Mesendoderm (in vitro differentiated cells): ENCODE measurements at regions not wholly inside any gene's neighbourhood (a gene's known extent, or its start where the extent isn't known, plus 50 kb on each side); places are given as distances from the start of the nearest gene placed in this dataset.
"Not testable (repeated sequence)": the region's sequence is repeated elsewhere in the genome, so short reads cannot be mapped to it uniquely, and the experiment has no call there.

ENCODE experiments used
- DNase-seq: peaks from one replicate; pipeline ENCODE4 v3.0.0; 2013
- H2AK5ac ChIP-seq: 2 replicates; pipeline ENCODE4 v1.6.1; 2013; ENCODE audit warnings: low read length, inconsistent platforms
- H2BK120ac ChIP-seq: 2 replicates; pipeline ENCODE4 v1.6.1; 2013; ENCODE audit warnings: low read depth, mild to moderate bottlenecking, low read length, moderate library complexity, mixed read lengths
- H2BK15ac ChIP-seq: replicated peaks from 2 replicates; pipeline ENCODE4 v1.6.1; 2013; ENCODE audit warnings: low read depth, mild to moderate bottlenecking, moderate library complexity
- H2BK5ac ChIP-seq: 2 replicates; pipeline ENCODE4 v1.6.1; 2013; ENCODE audit warnings: low read length, inconsistent platforms
- H3K18ac ChIP-seq: 2 replicates; pipeline ENCODE4 v1.6.1; 2013; ENCODE audit warnings: mild to moderate bottlenecking, low read length, mixed read lengths
- H3K23ac ChIP-seq: one replicate; pipeline ENCODE4 v1.6.1; 2013; ENCODE audit warnings: low read length
- H3K27ac ChIP-seq: 2 replicates; pipeline ENCODE4 v1.5.1; 2013; ENCODE audit warnings: low read depth, mild to moderate bottlenecking, inconsistent platforms, low read length, moderate library complexity
- H3K27me3 ChIP-seq: 2 replicates; pipeline ENCODE4 v1.6.1; 2013; ENCODE audit warnings: low read length, control low read depth, mild to moderate bottlenecking, inconsistent platforms; ENCODE audit not compliant: insufficient read depth, poor library complexity
- H3K36me3 ChIP-seq: 2 replicates; pipeline ENCODE4 v1.6.1; 2013; ENCODE audit warnings: low read length, inconsistent platforms; ENCODE audit not compliant: control insufficient read depth, insufficient read depth
- H3K4ac ChIP-seq: one replicate; pipeline ENCODE4 v1.6.1; 2013; ENCODE audit warnings: low read depth, mild to moderate bottlenecking, low read length, moderate library complexity
- H3K4me1 ChIP-seq: 2 replicates; pipeline ENCODE4 v1.6.1; 2013; ENCODE audit warnings: low read depth, low read length, inconsistent platforms; ENCODE audit not compliant: control insufficient read depth
- H3K4me2 ChIP-seq: 2 replicates; pipeline ENCODE4 v1.6.1; 2013; ENCODE audit warnings: low read length
- H3K4me3 ChIP-seq: 2 replicates; pipeline ENCODE4 v1.5.1; 2013; ENCODE audit warnings: mild to moderate bottlenecking, low read length
- H3K56ac ChIP-seq: one replicate; pipeline ENCODE4 v1.6.1; 2013; ENCODE audit warnings: low read length
- H3K79me1 ChIP-seq: 2 replicates; pipeline ENCODE4 v1.6.1; 2013; ENCODE audit warnings: low read length, inconsistent platforms
- H3K79me2 ChIP-seq: 2 replicates; pipeline ENCODE4 v1.6.1; 2013; ENCODE audit warnings: mild to moderate bottlenecking, low read length; ENCODE audit not compliant: control insufficient read depth, insufficient read depth
- H3K9ac ChIP-seq: 2 replicates; pipeline ENCODE4 v1.6.1; 2013; ENCODE audit warnings: low read length, inconsistent platforms
- H4K5ac ChIP-seq: one replicate; pipeline ENCODE4 v1.6.1; 2013; ENCODE audit warnings: low read length
- H4K8ac ChIP-seq: one replicate; pipeline ENCODE4 v1.6.1; 2013; ENCODE audit warnings: low read depth, mild to moderate bottlenecking, control low read depth, low read length, moderate library complexity
- WGBS: extraction: QIAGEN DNeasy Blood & Tissue Kit; methylation state at CpG from one replicate; pipeline ENCODE4 v1.1.7; 2013; ENCODE audit warnings: low lambda C conversion rate, missing lambda C conversion rate; ENCODE audit not compliant: insufficient coverage; ENCODE audit errors: extremely low coverage; 5-methylcytosine and 5-hydroxymethylcytosine counted together

GRCh38 chrY:26265449-26265848, 643.5 kb downstream of the CDY1 start:
- not testable (repeated sequence) for H4K5ac ChIP-seq, H3K79me1 ChIP-seq, H3K18ac ChIP-seq, H2BK5ac ChIP-seq, H3K23ac ChIP-seq, H3K4me3 ChIP-seq, H3K4me2 ChIP-seq, H3K27ac ChIP-seq, H3K27me3 ChIP-seq, H3K4ac ChIP-seq, H3K9ac ChIP-seq, H3K79me2 ChIP-seq, H3K56ac ChIP-seq, H3K4me1 ChIP-seq, DNase-seq, H2AK5ac ChIP-seq, H4K8ac ChIP-seq, H3K36me3 ChIP-seq, H2BK120ac ChIP-seq, H2BK15ac ChIP-seq
- WGBS: no CpG with 5 or more reads among the region's 3 CpGs

- H2BK5ac ChIP-seq, H3K4me2 ChIP-seq, H3K27ac ChIP-seq, H3K9ac ChIP-seq, H3K4ac ChIP-seq, H4K8ac ChIP-seq, H3K79me2 ChIP-seq, H3K18ac ChIP-seq, H3K56ac ChIP-seq, H3K4me3 ChIP-seq, H2BK120ac ChIP-seq, DNase-seq, H3K79me1 ChIP-seq, H2AK5ac ChIP-seq, H4K5ac ChIP-seq, H3K36me3 ChIP-seq, H3K23ac ChIP-seq, H3K27me3 ChIP-seq, H2BK15ac ChIP-seq, H3K4me1 ChIP-seq: not testable (repeated sequence)
- no CpG with 5 or more reads among the region's 3 CpGs for whole genome bisulfite sequencing
These were observed 646.5 kb downstream of the CDY1 start for GRCh38 chrY:26268421-26268820.

GRCh38 chrY:26268934-26269333, 647.0 kb downstream of the CDY1 start:
- H3K27ac ChIP-seq, DNase-seq, H4K5ac ChIP-seq, H3K27me3 ChIP-seq, H3K4me3 ChIP-seq, H3K79me1 ChIP-seq, H3K36me3 ChIP-seq, H2BK15ac ChIP-seq, H3K56ac ChIP-seq, H3K23ac ChIP-seq, H3K9ac ChIP-seq, H2BK5ac ChIP-seq, H3K4me1 ChIP-seq, H4K8ac ChIP-seq, H3K18ac ChIP-seq, H2AK5ac ChIP-seq, H2BK120ac ChIP-seq, H3K4ac ChIP-seq, H3K4me2 ChIP-seq, H3K79me2 ChIP-seq: not testable (repeated sequence)
- WGBS: no CpG with 5 or more reads among the region's 2 CpGs

- not testable (repeated sequence) for H3K79me1 ChIP-seq, H4K8ac ChIP-seq, H3K27me3 ChIP-seq, H3K79me2 ChIP-seq, H3K9ac ChIP-seq, H3K36me3 ChIP-seq, H3K23ac ChIP-seq, H3K4me2 ChIP-seq, H2AK5ac ChIP-seq, H3K4me3 ChIP-seq, H3K27ac ChIP-seq, H3K4me1 ChIP-seq, H3K4ac ChIP-seq, H2BK120ac ChIP-seq, H4K5ac ChIP-seq, H2BK15ac ChIP-seq, H3K18ac ChIP-seq, H3K56ac ChIP-seq, DNase-seq, H2BK5ac ChIP-seq
- no CpG with 5 or more reads among the region's 2 CpGs for WGBS
These were observed 651.2 kb downstream of the CDY1 start for GRCh38 chrY:26273089-26273488.

GRCh38 chrY:26306046-26306445, 684.1 kb downstream of the CDY1 start:
- H4K8ac ChIP-seq, H2BK120ac ChIP-seq, H4K5ac ChIP-seq, H3K56ac ChIP-seq, H3K79me2 ChIP-seq, H3K4me1 ChIP-seq, H3K18ac ChIP-seq, H3K9ac ChIP-seq, H3K36me3 ChIP-seq, DNase-seq, H3K79me1 ChIP-seq, H3K27me3 ChIP-seq, H2AK5ac ChIP-seq, H2BK15ac ChIP-seq, H3K4me2 ChIP-seq, H2BK5ac ChIP-seq, H3K4me3 ChIP-seq, H3K4ac ChIP-seq, H3K23ac ChIP-seq, H3K27ac ChIP-seq: not testable (repeated sequence)

GRCh38 chrY:26306630-26307385, 684.9 kb downstream of the CDY1 start:
- not testable (repeated sequence) for H3K36me3 ChIP-seq, H2BK15ac ChIP-seq, H3K79me2 ChIP-seq, H3K4me2 ChIP-seq, H3K9ac ChIP-seq, H2BK120ac ChIP-seq, H2AK5ac ChIP-seq, H2BK5ac ChIP-seq, H3K27me3 ChIP-seq, H4K8ac ChIP-seq, H3K27ac ChIP-seq, H3K23ac ChIP-seq, H3K4me1 ChIP-seq, H3K56ac ChIP-seq, DNase-seq, H3K18ac ChIP-seq, H3K4me3 ChIP-seq, H3K4ac ChIP-seq, H4K5ac ChIP-seq, H3K79me1 ChIP-seq
- WGBS: no CpG with 5 or more reads among the region's 1 CpG
